MV-4-11 (cell line): ENCODE measurements at regions not wholly inside any gene's neighbourhood (a gene's known extent, or its start where the extent isn't known, plus 50 kb on each side); places are given as distances from the start of the nearest gene placed in this dataset.
"Not testable (repeated sequence)": the region's sequence is repeated elsewhere in the genome, so short reads cannot be mapped to it uniquely, and the experiment has no call there.

Experiments used
- DNase-seq: peaks from one replicate; lab custom pipeline; 2025; lab: John Stamatoyannopoulos, UW

DNA sequence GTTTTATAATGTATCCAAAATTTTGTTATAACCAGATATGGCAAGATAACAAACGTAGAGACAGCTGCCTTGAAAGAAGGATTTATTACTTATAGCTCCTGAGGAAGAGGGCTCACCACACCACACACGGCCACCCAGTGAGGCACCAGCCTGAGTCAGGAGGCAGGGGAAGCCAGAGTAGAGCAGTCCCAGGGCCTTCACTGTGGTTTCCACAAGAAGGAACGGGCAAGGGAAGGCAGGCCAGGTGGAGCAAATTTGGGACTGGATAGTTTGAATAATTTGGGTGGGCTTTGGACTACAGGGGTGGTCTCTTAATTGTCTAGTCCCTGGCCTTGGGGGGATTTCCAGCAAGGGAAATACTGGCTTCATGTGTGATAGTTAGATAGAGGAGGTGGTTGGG, 72.5 kb downstream of the RRAGC start:
- DNase-seq = no peak

DNA sequence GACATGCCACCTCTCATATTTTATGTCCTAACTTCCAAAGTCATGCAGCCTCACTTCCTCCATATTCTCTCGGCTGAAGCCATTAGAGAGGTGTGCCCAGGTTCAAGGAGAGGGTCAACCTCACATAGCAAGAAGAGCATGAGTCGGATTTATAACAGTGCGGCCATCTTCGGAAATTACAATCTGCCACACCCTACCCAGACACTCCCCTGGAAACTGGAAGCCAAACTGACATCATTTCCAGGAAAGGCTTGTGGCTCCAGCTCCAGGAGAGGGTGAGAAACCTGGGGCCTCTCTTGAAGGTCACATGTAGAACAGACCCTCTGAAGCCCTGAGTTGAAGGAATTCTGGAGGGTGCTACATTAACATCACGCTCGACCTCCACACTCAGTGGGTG, 73.5 kb downstream of the RRAGC start:
- DNase-seq = no peak

DNA sequence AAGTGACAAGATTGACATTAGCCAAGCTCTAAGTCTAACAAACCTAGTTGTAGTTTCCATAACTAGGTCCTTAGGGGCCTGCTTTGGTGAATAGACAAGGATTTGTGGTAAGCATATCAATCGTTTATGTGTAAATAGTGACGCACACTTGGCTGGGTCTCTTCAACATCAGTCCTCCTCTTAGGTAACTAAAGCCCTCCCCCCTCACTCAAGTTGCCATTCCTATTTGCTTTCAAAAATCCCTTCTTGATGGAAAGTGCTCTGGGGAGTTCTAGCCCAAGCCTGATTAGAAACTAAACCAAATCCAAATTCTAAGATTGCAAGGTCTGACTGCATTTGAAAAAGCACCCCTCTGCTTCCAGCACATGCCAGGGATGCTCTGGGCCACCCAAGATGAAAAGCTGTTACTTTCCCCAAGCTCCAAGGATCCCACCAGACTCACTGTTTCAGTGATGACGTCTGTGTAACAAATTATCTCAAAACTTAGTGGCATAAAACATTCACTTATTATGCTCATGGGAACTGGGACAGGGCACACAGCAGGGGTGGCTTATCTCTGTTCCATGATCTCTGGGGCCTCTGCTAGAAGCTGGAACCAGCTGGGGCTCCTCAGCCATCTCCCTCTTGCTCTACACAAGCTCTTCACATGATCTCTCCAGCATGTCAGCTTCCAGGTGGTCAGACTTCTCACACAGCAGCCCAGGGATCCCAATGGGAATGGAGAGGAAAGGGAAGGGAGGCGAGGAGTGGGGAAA, 74.1 kb downstream of the RRAGC start:
- no peak for DNase-seq

DNA sequence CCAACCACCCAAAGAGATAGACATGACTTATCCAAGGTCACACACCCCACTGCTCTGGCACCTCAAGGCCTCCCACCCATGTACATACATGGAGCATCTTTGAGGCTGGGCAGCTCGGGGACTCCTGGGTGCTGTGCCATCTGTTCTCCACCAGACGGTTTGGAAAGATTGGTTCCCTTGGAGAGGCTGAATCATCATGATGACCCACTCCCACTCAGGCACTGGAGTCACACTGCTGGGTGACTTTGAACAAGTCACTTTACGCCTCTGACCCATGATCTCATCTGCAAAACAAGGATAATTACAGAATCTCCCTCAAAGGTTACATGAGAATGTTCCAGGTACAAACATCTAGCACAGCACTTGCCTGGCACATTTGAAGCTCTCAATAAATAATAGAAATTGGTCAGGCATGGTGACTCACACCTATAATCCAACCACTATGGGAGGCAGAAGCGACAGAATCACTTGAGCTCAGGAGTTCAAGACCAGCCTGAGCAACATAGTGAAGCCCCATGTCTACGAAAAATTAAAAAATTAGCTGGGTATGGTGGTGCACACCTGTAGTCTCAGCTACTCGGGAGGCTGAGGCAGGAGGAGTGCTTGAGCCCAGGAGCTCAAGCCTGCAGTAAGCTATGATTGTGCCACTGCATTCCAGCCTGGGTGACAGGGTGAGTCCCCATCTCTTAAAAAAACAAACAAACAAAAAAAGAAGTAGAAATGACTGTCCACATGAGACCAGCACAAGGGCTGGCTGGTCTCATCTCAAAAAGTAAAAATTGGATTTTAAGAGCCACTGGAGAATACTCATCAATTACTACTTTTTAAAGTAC, 74.9 kb downstream of the RRAGC start:
- DNase-seq = no peak

DNA sequence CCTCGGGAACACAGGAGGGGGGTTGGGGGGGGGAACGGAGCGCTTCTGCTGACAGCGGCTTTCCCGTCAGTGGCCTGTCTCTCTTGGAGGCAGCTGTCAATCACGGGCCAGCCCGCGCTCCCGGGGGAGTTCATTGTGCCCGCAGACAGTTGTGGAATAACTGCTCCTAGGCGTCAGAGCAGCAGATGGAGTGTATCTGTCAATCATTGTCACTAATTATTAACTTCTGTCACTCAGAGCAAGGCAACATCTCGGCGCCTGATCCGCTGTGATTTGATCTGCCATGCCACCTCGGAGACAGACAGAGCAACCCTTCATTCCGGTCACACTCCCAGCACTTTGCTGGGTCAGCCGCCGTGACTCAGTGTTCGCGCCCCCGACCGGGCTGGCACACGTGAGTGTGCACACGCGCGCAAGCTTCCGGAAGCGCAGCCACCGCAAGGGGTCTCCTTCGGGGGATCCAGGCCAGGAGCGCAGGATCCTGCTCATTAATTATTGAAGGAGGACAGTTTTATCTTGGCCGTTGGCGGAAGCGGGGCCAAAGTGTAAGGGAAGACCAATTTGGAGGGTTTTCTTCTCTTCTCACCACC, 75.8 kb downstream of the RRAGC start:
- DNase-seq = no peak

DNA sequence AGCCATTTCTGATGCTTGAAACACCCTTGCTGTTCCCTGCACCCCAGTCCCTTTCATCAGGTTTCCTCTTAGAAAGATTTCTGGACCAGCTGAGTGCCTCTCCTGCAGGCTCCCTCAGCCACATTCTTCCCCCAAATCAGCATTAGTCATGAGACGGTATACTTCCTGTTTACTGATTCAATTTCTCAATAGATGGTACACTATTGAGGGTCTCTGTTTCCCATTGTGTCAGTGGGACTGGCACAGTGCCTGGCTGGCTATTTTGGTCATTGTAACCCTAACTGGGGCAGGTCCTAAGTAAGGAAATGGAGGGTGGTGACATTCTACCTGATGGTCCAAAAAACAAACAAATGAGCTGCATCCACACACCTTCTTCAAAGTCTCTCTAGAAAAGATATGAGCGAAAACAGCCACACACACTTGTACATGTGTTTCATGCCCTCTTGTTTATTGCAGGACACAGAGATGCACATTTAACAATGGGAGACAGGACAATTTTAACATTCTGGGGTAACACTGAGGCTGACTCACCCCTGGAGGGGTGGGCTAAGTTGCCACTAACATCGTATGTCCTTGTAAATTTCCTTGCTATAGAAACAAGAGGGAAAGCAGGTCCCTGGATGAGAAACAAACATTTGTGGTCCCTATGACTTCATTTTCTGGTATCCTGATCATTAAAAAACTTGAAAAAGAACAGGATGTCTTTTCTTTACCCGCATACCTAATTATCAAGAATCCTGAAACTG, 77.5 kb downstream of the RRAGC start:
- no peak for DNase-seq

DNA sequence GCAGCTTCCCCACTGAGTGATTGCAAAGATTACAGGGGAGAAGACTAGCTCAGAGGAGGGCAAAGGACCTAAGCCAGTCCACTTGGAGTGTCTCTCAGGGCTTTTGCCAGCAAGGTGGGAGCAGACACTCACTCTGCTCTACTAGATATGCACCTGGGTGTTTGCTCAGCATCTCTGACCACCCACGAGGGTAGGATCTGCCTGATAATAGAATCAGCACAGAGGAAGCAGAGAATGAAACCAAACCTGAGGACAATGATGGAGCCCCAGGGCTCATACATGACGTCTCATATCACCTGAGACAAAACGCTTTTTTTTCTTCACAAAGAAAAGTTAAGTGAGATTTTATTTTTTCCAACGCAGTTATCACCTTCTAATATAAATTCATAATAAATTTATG, 79.4 kb downstream of the RRAGC start:
- DNase-seq = no peak

DNA sequence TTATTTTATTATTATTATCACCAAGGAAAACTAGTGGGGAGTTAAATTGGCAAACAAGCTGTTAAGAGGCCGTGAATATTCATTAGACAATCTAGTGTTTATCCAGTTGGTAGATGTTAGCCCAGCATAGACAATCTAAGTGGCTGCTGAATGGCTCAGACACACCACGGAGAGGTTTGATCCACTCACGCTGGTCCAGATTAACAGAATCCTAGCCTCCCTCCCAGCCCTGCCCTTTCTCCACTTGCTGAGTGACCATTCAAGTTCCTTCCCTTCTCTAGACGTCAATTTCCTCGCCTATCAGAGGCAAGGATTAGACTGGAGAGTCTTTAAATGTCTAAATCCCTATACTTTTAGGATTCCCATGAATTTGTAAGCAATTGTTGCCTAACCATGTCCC, 80.1 kb downstream of the RRAGC start:
- no peak for DNase-seq

DNA sequence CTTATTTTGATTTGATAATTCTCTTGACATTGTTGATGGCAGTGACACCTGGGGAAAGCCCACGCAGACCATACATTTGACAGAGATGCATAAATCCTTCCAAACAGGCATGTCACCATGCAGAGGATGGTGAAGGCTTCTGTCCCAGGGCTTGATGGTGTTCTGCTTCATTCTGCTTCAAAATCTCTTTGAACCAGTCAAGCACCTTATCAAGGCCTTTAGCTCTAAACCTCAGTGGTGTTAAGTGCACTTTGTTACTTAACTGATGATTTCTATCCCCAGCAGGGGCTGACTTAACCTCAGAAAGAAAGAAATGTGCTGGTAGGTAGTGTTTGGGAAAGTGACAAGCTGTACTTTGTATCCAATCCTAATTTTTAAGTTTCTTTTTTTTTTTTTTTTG, 81.1 kb downstream of the RRAGC start:
- DNase-seq = no peak

DNA sequence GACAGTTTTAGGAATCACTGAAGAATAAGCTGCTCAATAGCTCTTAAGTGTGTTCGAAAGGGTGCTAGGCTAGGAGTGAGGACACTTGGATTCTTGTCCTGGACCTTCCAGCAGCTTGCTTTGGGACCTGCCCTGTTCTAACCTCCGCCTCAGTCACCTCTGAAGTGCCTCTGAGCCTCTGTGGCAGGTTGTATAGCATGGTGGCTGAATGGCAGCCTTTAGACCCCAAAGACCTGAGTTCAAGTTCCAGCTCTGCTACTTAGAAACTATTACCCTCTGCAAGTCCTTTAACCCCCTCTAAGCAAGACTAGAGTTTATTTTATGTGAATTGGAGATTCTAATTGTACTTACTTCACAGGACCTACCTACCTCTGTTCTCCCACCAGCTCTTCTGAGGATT, 81.5 kb downstream of the RRAGC start:
- DNase-seq = no peak

DNA sequence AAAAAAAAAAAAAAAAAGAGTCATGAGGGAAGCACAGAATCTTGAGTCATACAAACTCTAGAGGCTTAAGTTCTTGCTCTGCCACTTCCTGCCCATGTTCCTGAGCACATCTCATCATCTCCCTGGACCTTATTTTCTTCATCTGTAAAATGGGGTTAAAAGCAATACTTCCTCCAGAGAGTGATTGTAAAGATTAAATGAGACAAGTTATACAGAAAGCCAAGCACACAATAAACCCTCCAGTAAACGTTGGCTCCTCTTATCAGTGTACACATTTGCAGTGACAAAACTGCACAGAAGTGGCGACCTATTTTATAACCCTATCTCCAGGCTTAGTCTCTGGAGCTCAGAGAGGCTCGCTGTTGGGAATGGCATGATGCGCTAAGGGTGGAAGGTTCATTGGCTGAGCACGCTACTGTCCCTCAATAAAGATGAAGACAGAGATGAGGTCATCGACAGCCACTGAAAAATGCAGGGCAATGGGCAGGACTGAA, 82.1 kb downstream of the RRAGC start:
- no peak for DNase-seq

DNA sequence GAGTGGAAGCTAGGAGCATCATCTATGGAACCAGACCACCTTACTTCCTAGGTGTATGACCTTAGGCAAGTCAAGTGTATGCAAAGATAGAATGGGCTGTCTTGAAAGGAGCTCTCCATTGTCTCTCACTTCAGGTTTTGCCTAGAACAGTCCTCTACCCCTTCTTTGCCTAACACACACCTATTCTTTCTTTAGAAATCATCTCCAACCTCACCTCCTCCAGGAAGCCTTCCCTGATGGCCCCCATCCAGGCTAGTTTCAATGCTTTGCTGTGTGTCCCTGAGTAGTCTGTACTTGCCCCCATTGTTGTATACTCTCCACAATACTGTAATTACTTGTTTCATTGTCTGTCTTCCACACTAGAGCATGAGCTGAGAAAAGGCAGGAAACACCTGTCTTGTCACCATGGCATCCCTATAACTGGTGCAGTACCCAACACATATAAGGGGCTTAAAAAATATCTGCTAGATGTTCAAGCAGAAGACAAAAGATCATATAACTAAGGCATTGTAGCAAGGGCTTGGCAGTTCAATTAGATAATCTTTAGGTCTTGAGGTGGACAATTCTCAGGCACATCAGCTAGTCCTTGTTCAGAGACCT, 83.0 kb downstream of the RRAGC start:
- no peak for DNase-seq

DNA sequence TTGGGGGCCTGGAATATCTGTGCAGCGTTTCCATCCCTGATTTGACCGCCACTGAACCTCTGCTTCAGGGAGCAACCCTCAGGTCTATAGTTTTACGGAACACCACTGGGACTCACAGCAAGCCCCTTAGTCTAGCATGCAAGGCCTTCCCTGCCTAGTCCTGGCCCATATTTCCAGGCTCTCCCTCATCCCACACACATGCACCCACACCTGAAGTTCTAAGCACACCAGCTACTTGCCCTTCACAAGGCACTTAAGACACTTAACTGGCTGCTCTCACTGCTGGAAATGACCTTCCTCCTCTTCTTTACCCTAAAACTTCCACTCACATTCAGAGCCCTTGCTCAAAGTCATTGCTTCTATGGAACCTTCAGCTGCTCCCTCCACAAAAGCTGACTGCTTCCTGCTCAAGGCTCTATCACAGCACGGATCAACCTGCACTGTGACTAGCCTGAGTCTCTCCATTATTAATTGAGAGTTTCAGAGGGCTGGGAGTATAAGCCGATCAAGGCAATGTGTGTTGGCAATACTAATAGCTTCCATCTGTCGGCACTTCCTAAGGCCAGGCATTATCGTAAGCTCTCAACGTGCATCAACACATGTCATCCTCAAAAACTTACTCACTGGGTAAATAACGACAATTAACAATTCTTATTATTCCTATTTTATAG, 84.3 kb downstream of the RRAGC start:
- no peak for DNase-seq

DNA sequence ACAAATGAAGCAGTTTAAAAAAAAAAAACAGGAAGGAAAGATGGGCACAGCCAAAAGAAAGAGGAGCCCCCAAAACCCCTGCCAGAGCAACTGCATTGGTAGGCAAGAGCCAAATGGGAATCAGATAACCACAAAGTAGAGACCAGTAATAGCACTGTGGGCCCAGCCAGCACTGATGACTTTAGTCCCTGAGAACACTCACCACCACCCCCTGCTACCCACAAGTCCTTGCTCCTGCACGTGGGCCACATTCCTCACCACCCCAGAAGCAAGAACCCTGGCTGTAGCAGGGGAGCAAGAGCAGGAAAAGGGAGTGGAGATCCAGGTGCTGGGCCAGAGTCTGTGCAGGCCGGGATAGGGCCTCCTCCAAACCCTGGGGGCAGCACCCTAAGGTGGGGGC, 86.1 kb downstream of the RRAGC start:
- no peak for DNase-seq

DNA sequence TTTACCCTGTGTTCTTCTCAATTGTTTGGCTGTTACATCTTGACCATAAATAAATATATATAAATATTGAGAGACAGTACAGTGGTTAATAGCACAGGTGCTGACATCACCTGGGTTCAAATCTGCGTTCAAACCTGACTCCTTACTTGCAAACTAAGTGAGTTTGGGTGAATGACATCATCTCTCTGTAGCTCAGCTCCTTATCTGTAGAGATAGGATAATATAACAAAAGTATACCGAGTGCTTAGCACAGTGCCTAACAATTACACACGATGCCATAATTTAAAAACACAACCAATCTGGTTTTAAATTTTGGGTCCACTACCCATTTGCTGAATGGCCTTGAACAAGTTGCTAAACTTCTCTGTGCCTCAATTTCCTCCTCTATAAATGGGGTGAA, 86.6 kb downstream of the RRAGC start:
- DNase-seq = no peak

DNA sequence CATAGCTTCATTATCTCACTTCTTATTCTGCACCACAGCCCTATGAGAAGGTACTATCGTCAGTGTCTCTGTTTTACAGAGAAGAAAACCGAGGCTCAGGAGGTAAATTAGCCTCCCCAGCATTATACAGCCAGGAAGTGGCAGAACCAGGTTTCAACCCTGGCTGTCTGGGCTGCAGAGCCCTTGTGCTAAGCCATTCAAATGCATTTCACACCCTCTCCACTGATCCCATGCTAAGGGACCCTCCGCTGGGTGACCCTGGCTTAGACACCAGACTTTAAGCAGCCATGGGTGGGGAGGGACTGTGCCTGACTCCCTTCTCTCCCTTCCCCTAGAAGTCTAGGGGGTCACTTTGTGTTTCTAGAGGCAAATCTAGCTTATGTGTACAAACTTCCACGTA, 87.5 kb downstream of the RRAGC start:
- DNase-seq = no peak

DNA sequence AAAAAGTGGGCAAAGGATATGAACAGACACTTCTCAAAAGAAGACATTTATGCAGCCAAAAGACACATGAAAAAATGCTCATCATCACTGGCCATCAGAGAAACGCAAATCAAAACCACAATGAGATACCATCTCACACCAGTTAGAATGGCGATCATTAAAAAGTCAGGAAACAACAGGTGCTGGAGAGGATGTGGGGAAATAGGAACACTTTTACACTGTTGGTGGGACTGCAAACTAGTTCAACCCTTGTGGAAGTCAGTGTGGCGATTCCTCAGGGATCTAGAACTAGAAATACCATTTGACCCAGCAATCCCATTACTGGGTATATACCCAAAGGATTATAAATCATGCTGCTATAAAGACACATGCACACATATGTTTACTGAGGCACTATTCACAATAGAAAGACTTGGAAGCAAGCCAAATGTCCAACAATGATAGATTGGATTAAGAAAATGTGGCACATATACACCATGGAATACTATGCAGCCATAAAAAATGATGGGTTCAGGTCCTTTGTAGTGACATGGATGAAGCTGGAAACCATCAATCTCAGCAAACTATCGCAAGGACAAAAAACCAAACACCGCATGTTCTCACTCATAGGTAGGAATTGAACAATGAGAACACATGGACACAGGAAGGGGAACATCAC, 88.9 kb downstream of the RRAGC start:
- DNase-seq = not testable (repeated sequence)

DNA sequence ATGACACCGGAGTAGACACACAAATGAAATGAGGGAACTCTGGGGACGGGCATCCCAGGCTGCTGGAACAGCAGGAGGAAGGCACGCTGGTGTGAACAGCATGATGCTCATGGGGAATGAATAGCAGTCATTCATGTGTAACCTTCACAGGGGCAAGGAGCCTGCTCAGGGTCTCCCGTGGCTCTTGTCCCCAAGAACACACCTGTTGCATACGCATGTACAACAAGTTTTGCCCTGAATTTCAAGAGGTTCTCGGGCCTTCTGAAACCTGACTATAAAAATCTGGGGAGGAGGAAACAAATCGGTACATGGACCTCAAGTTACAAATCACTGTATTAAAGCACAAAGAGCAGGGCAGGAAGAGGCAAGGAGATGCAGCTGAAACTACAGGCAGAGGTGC, 93.4 kb downstream of the RRAGC start:
- DNase-seq = no peak

DNA sequence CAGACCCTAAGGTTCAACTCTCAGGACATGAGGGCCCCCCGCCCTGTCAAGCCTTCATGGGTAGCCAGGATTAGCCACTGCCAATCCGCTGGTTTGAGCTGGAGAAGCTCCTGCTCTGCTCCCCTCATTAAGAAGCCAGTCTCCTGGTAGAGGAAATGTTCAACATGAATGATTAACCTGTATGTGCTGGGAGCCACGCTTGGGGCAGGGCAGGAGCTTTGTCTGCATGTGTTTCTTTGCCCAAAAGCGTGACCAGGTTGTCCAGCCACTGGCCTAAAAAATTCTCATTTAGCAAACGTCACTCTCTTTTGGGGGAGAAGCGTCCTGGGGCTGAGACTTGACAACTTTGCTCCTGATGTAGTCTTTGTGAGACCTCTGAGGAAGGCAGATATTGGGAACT, 96.5 kb downstream of the RRAGC start:
- no peak for DNase-seq

DNA sequence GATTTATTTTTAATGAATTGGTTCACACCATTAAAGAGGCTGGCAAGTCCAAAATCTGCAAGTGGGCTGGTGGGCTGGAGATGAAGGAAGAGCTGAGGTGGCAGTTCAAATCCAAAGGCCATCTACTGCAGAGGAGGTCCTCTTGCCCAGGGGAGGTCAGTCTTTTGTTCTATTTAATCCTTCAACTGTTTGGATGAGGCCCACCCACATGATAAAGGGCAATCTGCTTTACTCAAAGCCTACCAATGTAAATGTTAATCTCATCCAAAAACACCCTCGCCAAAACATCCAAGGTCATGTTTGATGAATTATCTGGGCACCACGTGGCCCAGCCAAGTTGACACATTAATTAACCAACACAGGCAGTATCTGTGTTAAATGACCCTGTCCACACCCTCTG, 99.0 kb downstream of the RRAGC start:
- no peak for DNase-seq

DNA sequence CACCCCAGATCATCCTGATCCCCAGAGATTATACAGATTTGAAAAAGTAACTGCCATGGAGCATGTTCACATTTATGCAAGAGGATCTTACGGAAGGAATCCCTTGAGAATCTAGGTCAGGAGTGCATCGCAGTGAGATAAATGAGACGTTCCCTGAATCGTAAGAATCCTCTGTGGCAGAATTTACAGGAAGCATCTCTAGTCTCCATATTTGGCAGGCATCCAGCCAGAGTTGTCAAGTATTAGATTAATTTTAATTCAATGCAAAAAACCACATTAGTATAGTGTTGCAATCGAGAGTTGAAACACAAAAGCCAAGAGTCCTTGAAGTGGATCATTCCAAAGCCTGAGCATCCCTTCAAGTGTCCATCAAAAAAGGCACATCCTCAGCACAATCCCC, 100.8 kb downstream of the RRAGC start:
- peak; percentile 0 for DNase-seq
